ENCODE measurements at regions not wholly inside any gene's neighbourhood (a gene's known extent, or its start where the extent isn't known, plus 50 kb on each side); places are given as distances from the start of the nearest gene placed in this dataset.

DNA sequence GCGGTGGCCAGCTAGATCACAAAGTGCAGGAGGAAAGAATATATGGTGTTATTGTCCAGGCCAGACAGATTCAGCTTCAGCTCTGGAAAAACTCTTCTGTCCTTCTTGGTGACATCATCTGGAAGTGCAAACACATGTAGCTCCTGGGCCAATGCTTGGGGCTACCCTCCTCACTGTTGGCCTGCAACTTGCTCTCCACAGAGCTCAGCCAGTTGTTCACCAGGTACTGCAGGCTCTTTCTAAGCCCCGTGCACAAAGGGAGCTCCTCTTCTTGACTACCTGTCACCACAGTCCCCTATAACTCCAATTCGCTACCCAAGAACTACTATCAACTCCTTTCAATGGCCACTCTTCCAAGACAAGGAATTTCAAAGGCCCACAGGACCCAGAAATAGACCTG, 1175.9 kb upstream of the CDH9 start:
- H3K4me2 ChIP-seq (ENCODE audit: low read length), result no peak overlapping the region
- no peaks in the 10 kb centered on the region for H3K79me2 ChIP-seq (ENCODE audit: insufficient read depth, low read depth, low read length)
- H3K9me2 ChIP-seq (ENCODE audit: insufficient read depth, low read length), result no peaks in the 10 kb centered on the region
- no peak overlapping the region for H2AFZ ChIP-seq (ENCODE audit: low read length)
- no peaks in the 10 kb centered on the region for H3K9me3 ChIP-seq (ENCODE audit: low read length)
- no peaks in the 10 kb centered on the region for H3K4me1 ChIP-seq (ENCODE audit: insufficient read depth, low read length, poor library complexity, severe bottlenecking)
- POLR2A ChIA-PET, result interaction anchor here (0.6 kb wide), 1 partner anchor 156 kb away, joined by 3 read pairs; no protein-coding TSS in a partner anchor
- BruUV-seq (replicated peaks), result no TSS peak
- H4K20me1 ChIP-seq (ENCODE audit: insufficient read depth, low read length), result no peaks in the 10 kb centered on the region
- H3K27ac ChIP-seq (ENCODE audit: low read depth, low read length, poor library complexity, severe bottlenecking), result no peak overlapping the region
- CTCF ChIA-PET (ENCODE audit: unreplicated experiment), result no interaction called here
- no peak overlapping the region for H3K4me3 ChIP-seq (ENCODE audit: low read depth, low read length, poor library complexity, severe bottlenecking)
- TF ChIP-seq EZH2phosphoT487 (IDR thresholded peaks at IDR 0.05; ENCODE audit: borderline replicate concordance, low read depth, low read length), result no peak
- TF ChIP-seq, protein P1, sequence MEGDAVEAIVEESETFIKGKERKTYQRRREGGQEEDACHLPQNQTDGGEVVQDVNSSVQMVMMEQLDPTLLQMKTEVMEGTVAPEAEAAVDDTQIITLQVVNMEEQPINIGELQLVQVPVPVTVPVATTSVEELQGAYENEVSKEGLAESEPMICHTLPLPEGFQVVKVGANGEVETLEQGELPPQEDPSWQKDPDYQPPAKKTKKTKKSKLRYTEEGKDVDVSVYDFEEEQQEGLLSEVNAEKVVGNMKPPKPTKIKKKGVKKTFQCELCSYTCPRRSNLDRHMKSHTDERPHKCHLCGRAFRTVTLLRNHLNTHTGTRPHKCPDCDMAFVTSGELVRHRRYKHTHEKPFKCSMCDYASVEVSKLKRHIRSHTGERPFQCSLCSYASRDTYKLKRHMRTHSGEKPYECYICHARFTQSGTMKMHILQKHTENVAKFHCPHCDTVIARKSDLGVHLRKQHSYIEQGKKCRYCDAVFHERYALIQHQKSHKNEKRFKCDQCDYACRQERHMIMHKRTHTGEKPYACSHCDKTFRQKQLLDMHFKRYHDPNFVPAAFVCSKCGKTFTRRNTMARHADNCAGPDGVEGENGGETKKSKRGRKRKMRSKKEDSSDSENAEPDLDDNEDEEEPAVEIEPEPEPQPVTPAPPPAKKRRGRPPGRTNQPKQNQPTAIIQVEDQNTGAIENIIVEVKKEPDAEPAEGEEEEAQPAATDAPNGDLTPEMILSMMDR (conservative IDR thresholded peaks at IDR 0.05; ENCODE audit: low read length), result no peak
- intact Hi-C loops (cut with micrococcal nuclease; ENCODE audit: unreplicated experiment), result no loop called here
- no peak for DNase-seq (ENCODE audit: low spot score)
- no peaks in the 10 kb centered on the region for H3K36me3 ChIP-seq (ENCODE audit: insufficient read depth, low read length)

DNA sequence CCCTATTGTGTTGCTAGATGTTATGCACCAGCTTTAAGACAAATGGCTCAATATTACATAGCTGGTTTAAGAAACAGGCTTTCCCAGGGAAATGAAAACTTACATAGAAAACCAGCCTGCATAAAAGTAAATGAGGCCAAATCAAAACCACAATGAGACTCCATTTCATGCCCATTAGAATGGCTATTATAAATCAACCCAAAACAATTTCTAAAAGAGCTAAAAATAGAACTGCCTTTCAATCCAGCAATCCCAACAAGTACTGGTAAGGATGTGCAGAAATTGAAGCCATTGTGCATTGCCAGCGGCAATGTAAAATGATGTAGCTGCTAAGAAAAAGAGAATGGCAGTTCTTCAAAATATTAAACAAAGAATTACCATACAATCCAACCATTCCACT, 1170.0 kb upstream of the CDH9 start:
- BruUV-seq (replicated peaks), result no TSS peak
- no peaks in the 10 kb centered on the region for H3K9me2 ChIP-seq (ENCODE audit: insufficient read depth, low read length)
- H3K36me3 ChIP-seq (ENCODE audit: insufficient read depth, low read length), result no peaks in the 10 kb centered on the region
- H3K4me2 ChIP-seq (ENCODE audit: low read length), result no peak overlapping the region
- H3K27ac ChIP-seq (ENCODE audit: low read depth, low read length, poor library complexity, severe bottlenecking), result no peak overlapping the region
- no peak overlapping the region for H3K4me3 ChIP-seq (ENCODE audit: low read depth, low read length, poor library complexity, severe bottlenecking)
- H2AFZ ChIP-seq (ENCODE audit: low read length), result no peak overlapping the region
- no peaks in the 10 kb centered on the region for H3K79me2 ChIP-seq (ENCODE audit: insufficient read depth, low read depth, low read length)
- no peaks in the 10 kb centered on the region for H3K9me3 ChIP-seq (ENCODE audit: low read length)
- no peak for TF ChIP-seq EZH2phosphoT487 (IDR thresholded peaks at IDR 0.05; ENCODE audit: borderline replicate concordance, low read depth, low read length)
- TF ChIP-seq, protein P1 (conservative IDR thresholded peaks at IDR 0.05; ENCODE audit: low read length), result no peak
- POLR2A ChIA-PET, result interaction anchor here (0.6 to 1.0 kb wide), 3 partner anchors 12 to 74 kb away, joined by 3 to 4 read pairs (median 3); no protein-coding TSS in a partner anchor
- no peaks in the 10 kb centered on the region for H4K20me1 ChIP-seq (ENCODE audit: insufficient read depth, low read length)
- intact Hi-C loops (cut with micrococcal nuclease; ENCODE audit: unreplicated experiment), result no loop called here
- CTCF ChIA-PET (ENCODE audit: unreplicated experiment), result no interaction called here
- no peak for DNase-seq (ENCODE audit: low spot score)
- H3K4me1 ChIP-seq (ENCODE audit: insufficient read depth, low read length, poor library complexity, severe bottlenecking), result no peaks in the 10 kb centered on the region

DNA sequence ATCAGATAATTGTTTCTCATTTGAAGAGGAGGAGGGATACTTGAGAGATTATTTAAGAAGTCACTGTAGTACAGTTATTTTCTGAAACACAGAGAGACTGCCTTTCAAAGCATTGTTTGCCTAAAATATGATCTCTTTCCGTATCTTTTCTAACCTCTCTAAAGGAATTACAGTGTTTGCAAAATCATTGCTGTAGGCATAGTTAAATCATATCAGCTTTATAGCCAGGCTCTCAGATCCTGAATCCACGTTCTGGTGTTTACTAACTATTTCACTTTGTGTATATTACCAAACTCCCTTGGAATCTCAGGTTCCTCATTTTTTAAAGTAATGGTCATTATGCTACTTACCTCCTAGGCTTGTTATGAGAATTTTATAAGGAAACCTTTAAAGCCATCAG, 1151.6 kb upstream of the CDH9 start:
- CTCF ChIA-PET (ENCODE audit: unreplicated experiment), result no interaction called here
- Histone ChIP-seq H2AFZ (ENCODE audit: low read length) (no peak overlapping the region), H3K36me3 (ENCODE audit: insufficient read depth, low read length) (no peaks in the 10 kb centered on the region), H3K4me3 (ENCODE audit: low read depth, low read length, poor library complexity, severe bottlenecking) (no peak overlapping the region), H4K20me1 (ENCODE audit: insufficient read depth, low read length) (no peaks in the 10 kb centered on the region), H3K27ac (ENCODE audit: low read depth, low read length, poor library complexity, severe bottlenecking) (no peak overlapping the region), H3K9me3 (ENCODE audit: low read length) (no peaks in the 10 kb centered on the region), H3K4me2 (ENCODE audit: low read length) (no peak overlapping the region), H3K79me2 (ENCODE audit: insufficient read depth, low read depth, low read length) (no peaks in the 10 kb centered on the region), H3K4me1 (ENCODE audit: insufficient read depth, low read length, poor library complexity, severe bottlenecking) (no peaks in the 10 kb centered on the region), H3K9me2 (ENCODE audit: insufficient read depth, low read length) (no peaks in the 10 kb centered on the region)
- intact Hi-C loops (cut with micrococcal nuclease; ENCODE audit: unreplicated experiment), result no loop called here
- no TSS peak for BruUV-seq (replicated peaks)
- no peak for TF ChIP-seq EZH2phosphoT487 (IDR thresholded peaks at IDR 0.05; ENCODE audit: borderline replicate concordance, low read depth, low read length)
- TF ChIP-seq, protein P1 (conservative IDR thresholded peaks at IDR 0.05; ENCODE audit: low read length), result no peak
- no peak for DNase-seq (ENCODE audit: low spot score)
- POLR2A ChIA-PET, result interaction anchor here (1.0 kb wide), 1 partner anchor 11 kb away, joined by 3 read pairs; no protein-coding TSS in a partner anchor

Measured in OCI-LY7 (cell line).